Liver (tissue), 8 donors: ENCODE measurements at regions not wholly inside any gene's neighbourhood (a gene's known extent, or its start where the extent isn't known, plus 50 kb on each side); places are given as distances from the start of the nearest gene placed in this dataset.

ENCODE experiments used
- DNase-seq: peaks from one replicate; pipeline ENCODE4 v3.0.0-alpha.2; 2017; ENCODE audit warnings: low spot score
- H3K27ac ChIP-seq, 2 donors: one replicate each; pipeline ENCODE4 v1.7.0; 2013; ENCODE audit warnings: inconsistent platforms in 2 of 2, low read length in 2 of 2, control low read depth in 1 of 2, low read depth in 1 of 2, mild to moderate bottlenecking in 1 of 2
- H3K27me3 ChIP-seq, 4 donors: one replicate each; pipeline versions ENCODE4 v1.6.1 to v1.7.0; 2013; ENCODE audit warnings: low read length in 3 of 4, inconsistent platforms in 1 of 4, mild to moderate bottlenecking in 1 of 4, moderate library complexity in 1 of 4; ENCODE audit not compliant: control insufficient read depth in 4 of 4, insufficient read depth in 4 of 4
- H3K36me3 ChIP-seq, 4 donors: one replicate each; pipeline versions ENCODE4 v1.6.1 to v1.7.0; 2013; ENCODE audit warnings: low read length in 3 of 4, mild to moderate bottlenecking in 3 of 4, low read depth in 1 of 4, moderate library complexity in 1 of 4; ENCODE audit not compliant: control insufficient read depth in 4 of 4, insufficient read depth in 3 of 4
- H3K4me1 ChIP-seq, 4 donors: one replicate each; pipeline versions ENCODE4 v1.6.1 to v1.7.0; 2013; ENCODE audit warnings: low read length in 3 of 4, mild to moderate bottlenecking in 3 of 4, moderate library complexity in 1 of 4; ENCODE audit not compliant: control insufficient read depth in 4 of 4, insufficient read depth in 4 of 4
- H3K4me3 ChIP-seq, 3 donors: one replicate each; pipeline versions ENCODE4 v1.6.1 to v1.7.0; 2013; ENCODE audit warnings: low read length in 3 of 3, control low read depth in 1 of 3, low read depth in 1 of 3, mild to moderate bottlenecking in 1 of 3
- H3K9ac ChIP-seq, 2 donors: one replicate each; pipeline ENCODE4 v1.7.0; 2013; ENCODE audit warnings: low read length in 2 of 2, mild to moderate bottlenecking in 2 of 2, moderate library complexity in 2 of 2, control low read depth in 1 of 2, low read depth in 1 of 2
- H3K9me3 ChIP-seq, 4 donors: one replicate each; pipeline versions ENCODE4 v1.6.1 to v1.7.0; 2013; ENCODE audit warnings: low read length in 3 of 4; ENCODE audit not compliant: control insufficient read depth in 4 of 4
- ATF3 ChIP-seq: IDR thresholded peaks from 2 replicates; pipeline ENCODE4 v1.6.1; 2016; ENCODE audit warnings: antibody characterized with exemption
- CTCF ChIP-seq: fragments of 150-350 bp; IDR thresholded peaks from 2 replicates; pipeline ENCODE4 v1.5.1; 2017; ENCODE audit warnings: improper control_type of control experiment, low read depth, low read length; ENCODE audit not compliant: missing input control
- EGR1 ChIP-seq, 2 donors: IDR thresholded peaks; 2 replicates each; pipeline ENCODE4 v1.6.1; 2016 to 2018; ENCODE audit warnings: antibody characterized with exemption in 2 of 2, low read depth in 2 of 2
- FOXA1 ChIP-seq: IDR thresholded peaks from 2 replicates; pipeline ENCODE4 v1.6.1; 2016; ENCODE audit warnings: antibody characterized with exemption
- HNF4A ChIP-seq, 2 donors: conservative IDR thresholded peaks; 2 replicates each; pipeline ENCODE4 v1.6.1; 2016; ENCODE audit warnings: antibody characterized with exemption in 2 of 2, mild to moderate bottlenecking in 2 of 2
- JUND ChIP-seq, 2 donors: IDR thresholded peaks; 2 replicates each; pipeline ENCODE4 v1.6.1; 2016; ENCODE audit warnings: antibody characterized with exemption in 2 of 2
- NR2F2 ChIP-seq: IDR thresholded peaks from 2 replicates; pipeline ENCODE4 v1.6.1; 2016; ENCODE audit warnings: antibody characterized with exemption
- RAD21 ChIP-seq, 2 donors: IDR thresholded peaks; 2 replicates each; pipeline ENCODE4 v1.6.1; 2016; ENCODE audit warnings: antibody characterized with exemption in 2 of 2, mild to moderate bottlenecking in 2 of 2
- REST ChIP-seq: IDR thresholded peaks from 2 replicates; pipeline ENCODE4 v1.6.1; 2016; ENCODE audit warnings: antibody characterized with exemption, mild to moderate bottlenecking
- SP1 ChIP-seq: IDR thresholded peaks from 2 replicates; pipeline ENCODE4 v1.6.1; 2018; ENCODE audit warnings: antibody characterized with exemption, mild to moderate bottlenecking
- TAF1 ChIP-seq: conservative IDR thresholded peaks from 2 replicates; pipeline ENCODE4 v1.6.1; 2016; ENCODE audit warnings: antibody characterized with exemption, mild to moderate bottlenecking
- YY1 ChIP-seq: IDR thresholded peaks from 2 replicates; pipeline ENCODE4 v1.6.1; 2016; ENCODE audit warnings: antibody characterized with exemption, mild to moderate bottlenecking
- WGBS: extraction: QIAGEN DNeasy Blood & Tissue Kit; methylation state at CpG from one replicate; pipeline ENCODE4 v1.1.7; 2013; 5-methylcytosine and 5-hydroxymethylcytosine counted together
- donor health status: healthy.
- donor health status: healthy.
- donor health status: healthy.
- donor health status: healthy.
- donor health status: healthy.

- no peaks in the 10 kb centered on the region for H3K4me1 ChIP-seq
- WGBS, result 60% methylated on average over 3 of the region's 3 CpGs
- TF ChIP-seq NR2F2, result no peak
- no peak for TF ChIP-seq TAF1
- no peak for TF ChIP-seq HNF4A (conservative IDR thresholded peaks at IDR 0.05)
- no peak for TF ChIP-seq YY1
- TF ChIP-seq ATF3, result no peak
- TF ChIP-seq EGR1 (IDR thresholded peaks at IDR 0.05; ENCODE audit: low read depth in 2 of 2), result no peak
- TF ChIP-seq CTCF, result no peak
- TF ChIP-seq RAD21 (IDR thresholded peaks at IDR 0.05), result no peak
- TF ChIP-seq JUND (IDR thresholded peaks at IDR 0.05), result no peak
- TF ChIP-seq REST, result no peak
- H3K9ac ChIP-seq, result no peak overlapping the region
- DNase-seq, result no peak
- no peaks in the 10 kb centered on the region for H3K36me3 ChIP-seq
- no peaks in the 10 kb centered on the region for H3K27me3 ChIP-seq
- H3K4me3 ChIP-seq, result no peak overlapping the region
- no peaks in the 10 kb centered on the region for H3K9me3 ChIP-seq
- H3K27ac ChIP-seq, result no peak overlapping the region
Observed at GRCh38 chr5:100188339-100188738, 346.8 kb upstream of the FAM174A start.

- 67% methylated on average over 2 of the region's 2 CpGs for WGBS
- no peak overlapping the region for H3K27ac ChIP-seq
- H3K9me3 ChIP-seq, result no peaks in the 10 kb centered on the region
- H3K36me3 ChIP-seq, result no peaks in the 10 kb centered on the region
- H3K4me3 ChIP-seq, result no peak overlapping the region
- no peak for DNase-seq
- no peak for TF ChIP-seq FOXA1
- no peak for TF ChIP-seq TAF1
- TF ChIP-seq EGR1 (IDR thresholded peaks at IDR 0.05; ENCODE audit: low read depth in 2 of 2), result no peak
- no peak for TF ChIP-seq HNF4A (conservative IDR thresholded peaks at IDR 0.05)
- no peak for TF ChIP-seq SP1
- TF ChIP-seq CTCF, result no peak
- TF ChIP-seq RAD21 (IDR thresholded peaks at IDR 0.05), result no peak
- H3K4me1 ChIP-seq, result no peaks in the 10 kb centered on the region
- no peak overlapping the region for H3K9ac ChIP-seq
- no peaks in the 10 kb centered on the region for H3K27me3 ChIP-seq
Observed at GRCh38 chr5:100186181-100186580, 349.0 kb upstream of the FAM174A start.
